IPS DF 4.7 (cell line): ENCODE measurements at regions not wholly inside any gene's neighbourhood (a gene's known extent, or its start where the extent isn't known, plus 50 kb on each side); places are given as distances from the start of the nearest gene placed in this dataset.
"Not testable (repeated sequence)": the region's sequence is repeated elsewhere in the genome, so short reads cannot be mapped to it uniquely, and the experiment has no call there.

Experiments used
- DNase-seq: peaks from one replicate; pipeline ENCODE4 v3.0.0-alpha.2; 2013; ENCODE audit warnings: low spot score; ENCODE audit errors: extremely low read depth

DNA sequence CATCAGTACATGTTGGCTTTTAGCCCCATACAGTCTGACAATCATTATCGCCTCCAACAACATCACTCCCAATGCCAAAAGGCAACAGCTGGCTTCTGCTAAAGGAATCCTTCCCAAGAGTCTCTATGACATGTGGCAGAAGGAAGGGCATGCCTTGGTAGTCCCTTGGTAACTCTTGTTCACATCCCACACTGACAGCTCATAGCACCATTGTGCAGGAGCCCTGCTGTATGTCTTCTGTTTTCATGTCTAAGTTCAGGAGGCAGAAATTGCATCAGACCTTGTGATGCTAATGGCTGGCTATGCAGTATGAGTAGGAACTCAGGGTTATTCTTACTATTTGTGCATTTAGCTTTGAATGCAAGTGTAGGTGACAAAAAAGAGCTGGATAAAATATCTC is 392.1 kb downstream of the PTH2R start:
- no peak for DNase-seq

DNA sequence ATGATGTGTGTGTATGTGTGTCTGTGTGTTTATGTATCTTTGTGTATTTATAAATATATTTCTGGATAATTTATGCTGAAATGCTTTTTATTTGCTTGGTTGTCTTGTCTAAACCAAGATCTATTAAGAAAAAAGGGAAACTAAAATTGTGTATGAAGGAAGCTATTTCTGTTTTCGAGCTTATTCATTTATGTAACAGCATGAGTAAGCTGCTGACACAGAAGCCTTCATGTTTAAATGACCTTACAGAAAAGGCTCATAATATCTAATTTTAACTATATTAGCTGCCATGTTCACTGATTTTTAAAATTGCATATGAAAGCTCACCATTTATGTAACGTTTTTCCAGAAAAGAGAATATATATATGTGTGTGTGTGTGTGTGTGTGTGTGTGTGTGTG is 392.8 kb downstream of the PTH2R start:
- no peak for DNase-seq

DNA sequence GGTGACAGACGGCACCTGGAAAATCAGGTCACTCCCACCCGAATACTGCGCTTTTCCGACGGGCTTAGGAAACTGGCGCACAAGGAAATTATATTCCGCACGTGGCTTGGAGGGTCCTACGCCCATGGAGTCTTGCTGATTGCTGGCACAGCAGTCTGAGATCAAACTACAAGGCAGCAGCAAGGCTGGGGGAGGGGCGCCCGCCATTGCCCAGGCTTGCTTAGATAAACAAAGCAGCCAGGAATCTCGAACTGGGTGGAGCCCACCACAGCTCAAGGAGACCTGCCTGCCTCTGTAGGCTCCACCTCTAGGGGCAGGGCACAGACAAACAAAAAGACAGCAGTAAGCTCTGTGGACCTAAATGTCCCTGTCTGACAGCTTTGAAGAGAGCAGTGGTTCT is 394.3 kb downstream of the PTH2R start:
- not testable (repeated sequence) for DNase-seq

DNA sequence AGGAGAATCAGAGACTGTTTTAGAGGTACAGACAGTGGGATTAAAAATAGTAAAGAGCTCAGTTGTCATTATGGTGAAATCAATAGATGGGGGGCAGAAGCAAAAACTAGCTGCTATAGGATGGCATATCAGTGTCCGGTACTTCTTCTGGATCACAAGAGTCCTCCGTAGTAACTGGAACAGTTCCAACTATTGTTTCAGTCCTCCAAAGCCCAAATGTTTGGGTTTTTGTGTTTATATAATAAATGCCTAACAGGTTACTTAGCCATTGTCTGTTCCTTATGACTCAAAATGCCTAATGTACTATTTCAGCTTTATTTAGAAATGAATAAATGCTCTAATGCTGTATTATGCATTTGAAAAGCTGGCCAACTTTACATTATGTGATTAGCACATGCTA is 401.2 kb downstream of the PTH2R start:
- DNase-seq, result no peak

DNA sequence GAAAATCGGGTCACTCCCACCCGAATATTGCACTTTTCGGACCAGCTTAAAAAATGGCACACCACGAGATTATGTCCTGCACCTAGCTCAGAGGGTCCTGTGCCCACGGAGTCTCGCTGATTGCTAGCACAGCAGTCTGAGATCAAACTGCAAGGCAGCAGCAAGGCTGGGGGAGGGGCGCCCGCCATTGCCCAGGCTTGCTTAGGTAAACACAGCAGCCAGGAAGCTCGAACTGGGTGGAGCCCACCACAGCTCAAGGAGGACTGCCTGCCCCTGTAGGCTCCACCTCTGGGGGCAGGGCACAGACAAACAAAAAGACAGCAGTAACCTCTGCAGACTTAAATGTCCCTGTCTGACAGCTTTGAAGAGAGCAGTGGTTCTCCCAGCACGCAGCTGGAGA is 405.3 kb downstream of the PTH2R start:
- not testable (repeated sequence) for DNase-seq

DNA sequence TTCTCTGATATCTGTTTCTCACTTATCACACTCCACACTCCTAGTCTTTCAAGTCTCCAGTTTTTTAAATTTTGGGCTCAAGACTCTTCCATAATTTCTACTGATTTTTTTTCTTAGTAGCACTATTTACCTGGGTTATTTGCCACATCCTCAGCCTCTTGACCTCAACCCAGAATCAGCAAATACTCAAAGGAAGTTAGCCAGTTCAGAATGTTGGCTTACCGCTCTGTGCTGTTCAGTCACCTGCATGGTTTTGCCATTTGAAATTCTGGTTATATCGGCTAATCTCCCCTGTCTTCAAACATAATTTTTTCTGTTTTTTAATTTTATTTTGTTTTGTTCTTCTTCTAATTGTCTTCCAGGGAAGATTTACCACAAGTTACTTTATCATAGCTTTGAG is 412.6 kb downstream of the PTH2R start:
- no peak for DNase-seq

DNA sequence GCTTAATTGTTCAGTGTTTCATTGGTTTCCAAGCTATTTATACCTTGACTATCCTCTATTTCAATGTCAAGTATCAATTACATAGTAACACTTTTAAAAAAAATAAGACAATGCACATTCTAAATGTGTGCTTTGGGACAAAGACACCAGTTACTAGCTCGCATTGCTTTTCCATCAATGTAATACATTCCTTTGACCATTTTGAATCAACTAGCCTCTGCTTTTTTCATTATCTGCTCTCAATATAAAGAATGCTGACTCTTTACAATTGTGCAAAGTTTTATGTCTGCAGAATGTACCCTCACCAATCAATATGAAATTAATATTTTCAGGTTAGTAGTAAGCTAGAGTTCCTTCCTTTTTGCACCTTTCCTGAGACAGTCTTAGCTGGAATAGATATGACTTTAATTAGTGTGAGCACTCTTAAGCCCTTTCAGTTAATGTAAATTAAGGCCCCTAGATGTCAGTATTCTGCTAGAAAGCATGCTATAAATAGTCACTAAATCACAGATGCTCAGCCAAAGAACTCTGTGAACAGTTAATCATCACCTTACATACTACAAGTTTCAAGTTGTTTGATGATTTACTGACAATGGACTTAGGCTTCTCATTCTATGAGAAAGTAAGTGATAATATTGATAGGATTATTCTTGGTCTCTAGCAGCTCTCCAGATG is 413.6 kb downstream of the PTH2R start:
- no peak for DNase-seq

DNA sequence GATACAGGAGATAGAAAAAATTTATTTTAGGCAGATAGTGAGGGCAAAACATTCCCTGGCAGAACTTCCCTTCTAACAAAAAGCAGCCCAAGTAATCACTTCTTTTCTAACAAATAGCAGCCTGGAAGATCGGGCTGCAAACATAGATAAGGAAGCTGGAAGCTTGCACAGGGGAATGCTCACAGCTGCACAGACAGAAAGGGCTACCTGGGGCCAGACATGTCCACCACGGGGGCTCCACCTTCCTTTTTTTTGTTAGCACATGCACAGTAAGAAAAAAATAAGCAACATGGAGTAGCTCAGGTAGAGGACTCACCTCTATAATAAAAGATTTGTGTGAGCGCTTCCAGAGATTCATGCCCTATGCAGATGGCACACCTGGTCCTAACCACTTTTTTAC is 420.5 kb downstream of the PTH2R start:
- DNase-seq, result no peak

DNA sequence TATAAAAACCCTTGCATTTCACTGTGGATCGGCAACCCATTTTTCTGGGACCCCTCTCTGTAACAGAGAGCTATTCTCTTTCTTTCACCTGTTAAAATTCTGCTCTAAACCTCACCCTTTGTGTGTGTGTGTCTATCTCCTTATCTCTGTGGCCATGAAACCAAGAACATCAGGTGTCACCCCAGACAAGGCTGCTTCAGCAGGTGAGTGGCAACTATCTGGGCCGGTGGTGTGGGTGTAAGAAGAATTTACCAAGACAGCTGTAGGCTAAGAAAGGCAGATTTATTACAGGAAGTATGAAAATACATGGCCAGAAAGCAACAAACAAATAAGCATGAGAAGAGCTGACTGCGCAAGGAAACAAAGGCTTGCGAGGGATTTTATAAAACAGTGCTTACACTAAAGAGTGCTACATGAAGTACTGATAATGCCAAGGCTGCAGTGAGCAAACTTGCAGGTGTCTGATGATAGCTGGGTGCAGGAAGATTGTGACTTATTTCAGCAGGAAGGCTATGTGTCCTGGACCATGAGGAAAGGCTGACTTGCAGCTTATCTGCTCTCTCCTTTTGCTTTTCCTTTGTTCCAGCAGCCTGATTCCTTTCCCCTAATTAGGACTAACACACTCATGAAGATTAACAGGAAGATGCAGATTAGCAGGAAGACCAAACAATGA is 421.1 kb downstream of the PTH2R start:
- DNase-seq, result no peak

DNA sequence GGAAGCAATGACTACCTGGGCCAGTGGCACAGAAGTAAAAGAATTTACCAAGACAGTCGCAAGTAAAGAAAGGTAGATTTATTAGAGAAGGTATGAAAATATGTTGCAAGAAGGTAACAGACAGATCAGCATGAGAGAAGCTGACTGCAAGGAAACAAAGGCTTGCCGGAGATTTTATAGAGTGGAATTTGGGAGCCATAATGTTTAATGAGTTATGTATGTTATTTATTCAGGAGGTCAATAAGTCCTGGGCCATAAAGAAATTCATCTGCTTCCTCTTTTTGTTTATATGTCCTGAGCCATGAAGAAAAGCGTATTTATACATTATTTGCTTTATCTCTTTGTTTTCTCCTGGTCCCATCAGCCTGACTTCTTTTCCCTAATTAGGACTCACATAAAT is 423.6 kb downstream of the PTH2R start:
- DNase-seq, result no peak

DNA sequence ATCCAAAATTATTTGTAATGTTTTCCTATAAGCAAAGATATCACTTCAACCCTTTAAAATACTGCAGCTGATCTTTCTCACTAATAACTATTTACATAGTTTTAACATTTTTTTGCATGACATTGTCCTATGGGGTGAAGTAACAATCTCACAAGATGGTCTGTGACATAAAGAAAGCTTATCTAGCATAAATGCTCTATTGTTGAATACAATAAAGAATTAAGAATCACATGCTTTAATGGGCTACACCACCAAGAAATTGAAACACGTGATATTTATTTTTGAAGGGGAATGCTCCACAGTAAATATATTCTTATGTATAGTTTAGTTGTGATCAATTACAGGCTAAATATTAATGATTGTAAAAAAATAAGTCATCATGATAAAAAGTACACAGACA is 441.1 kb downstream of the PTH2R start:
- DNase-seq, result no peak

DNA sequence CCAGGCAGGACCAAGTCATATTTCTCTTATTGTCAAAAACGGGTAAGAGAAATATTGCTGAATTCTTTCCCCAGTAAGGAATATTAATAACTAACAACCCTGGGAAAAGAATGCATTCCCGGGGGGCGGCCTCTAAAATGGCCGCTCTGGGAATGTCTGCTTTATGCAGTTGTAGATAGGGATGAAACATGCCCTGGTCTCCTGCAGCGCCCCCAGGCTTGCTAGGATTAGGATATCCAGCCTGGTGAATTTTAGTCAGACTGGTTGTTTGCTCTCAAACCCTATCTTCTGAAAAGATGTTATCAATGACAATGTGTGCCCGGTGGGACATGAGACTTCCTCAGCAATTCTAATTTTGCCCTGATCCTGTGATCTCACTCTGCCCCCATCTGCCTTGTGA is 448.1 kb downstream of the PTH2R start:
- no peak for DNase-seq

DNA sequence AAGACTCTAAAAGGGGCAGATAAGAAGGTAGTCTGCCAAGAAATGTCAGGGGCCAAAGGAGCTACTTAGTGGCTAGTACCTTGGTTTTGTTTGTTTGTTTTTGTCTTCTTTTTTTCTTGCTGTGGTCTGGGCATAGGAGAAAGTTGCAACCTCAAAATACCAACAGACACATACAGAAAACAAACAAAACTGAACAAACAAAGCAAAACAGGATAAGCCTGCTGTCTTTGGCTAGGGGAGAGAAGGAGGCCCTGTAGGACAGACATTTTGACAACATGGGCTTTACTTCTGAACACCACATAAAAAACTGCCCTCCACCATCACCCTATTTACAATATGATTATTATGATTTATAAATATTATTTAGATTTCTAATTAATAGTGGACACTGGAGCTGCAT is 460.8 kb downstream of the PTH2R start:
- DNase-seq, result no peak

DNA sequence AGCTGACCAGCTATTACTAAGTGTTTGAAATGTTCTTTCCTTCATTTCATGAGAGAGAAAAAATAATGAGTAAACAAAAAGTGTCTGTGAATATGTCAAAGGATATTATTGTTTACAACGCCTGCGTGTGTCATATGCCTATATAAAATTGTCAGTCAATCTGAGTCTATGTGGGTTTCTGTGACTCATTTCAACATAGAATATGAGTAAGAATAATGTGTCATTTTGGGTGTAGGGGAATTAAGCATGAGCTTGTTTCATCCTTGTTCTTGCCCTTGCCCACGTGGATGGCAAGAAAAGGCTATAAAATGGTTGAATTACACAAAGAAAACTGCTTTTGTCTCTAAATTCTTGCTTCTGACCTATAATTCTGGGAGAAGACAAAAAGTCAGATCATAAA is 466.0 kb downstream of the PTH2R start:
- no peak for DNase-seq

DNA sequence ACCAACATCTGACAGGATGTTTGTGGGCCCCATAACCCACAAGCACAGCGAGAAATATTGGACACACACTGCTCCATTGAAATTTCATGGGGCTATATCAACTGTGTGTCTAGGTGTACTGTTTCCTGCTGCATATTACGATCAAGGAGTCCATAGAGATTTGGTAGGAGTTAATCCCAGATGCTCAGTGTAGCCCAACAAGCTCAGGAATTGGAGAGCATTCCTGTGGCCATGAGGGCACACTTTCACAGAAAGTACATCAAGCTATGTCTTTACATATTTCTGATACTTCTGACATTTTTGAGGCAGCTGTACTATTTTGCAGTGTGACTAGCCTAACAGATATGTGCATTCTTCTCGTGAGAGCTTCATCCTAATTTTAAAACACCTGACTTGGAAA is 473.1 kb downstream of the PTH2R start:
- DNase-seq, result no peak

DNA sequence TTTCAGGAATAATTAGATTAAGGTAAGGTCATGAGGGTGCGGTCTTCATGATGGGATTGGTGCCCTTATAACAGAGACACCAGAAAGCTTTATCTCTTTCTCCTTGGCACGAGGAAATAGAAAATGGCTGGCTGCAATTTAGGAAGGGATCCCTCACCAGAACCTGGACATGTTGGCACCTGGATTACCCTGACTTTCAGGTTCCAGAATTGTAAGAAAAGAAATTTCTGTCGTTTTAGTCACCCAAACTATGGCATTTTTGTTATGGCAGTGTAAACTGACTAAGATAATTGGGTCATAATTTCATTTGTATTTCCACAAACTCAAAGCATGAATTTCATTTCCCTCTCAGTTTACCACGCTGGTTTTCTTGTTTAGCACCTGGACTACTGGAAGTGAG is 473.6 kb downstream of the PTH2R start:
- DNase-seq, result no peak

DNA sequence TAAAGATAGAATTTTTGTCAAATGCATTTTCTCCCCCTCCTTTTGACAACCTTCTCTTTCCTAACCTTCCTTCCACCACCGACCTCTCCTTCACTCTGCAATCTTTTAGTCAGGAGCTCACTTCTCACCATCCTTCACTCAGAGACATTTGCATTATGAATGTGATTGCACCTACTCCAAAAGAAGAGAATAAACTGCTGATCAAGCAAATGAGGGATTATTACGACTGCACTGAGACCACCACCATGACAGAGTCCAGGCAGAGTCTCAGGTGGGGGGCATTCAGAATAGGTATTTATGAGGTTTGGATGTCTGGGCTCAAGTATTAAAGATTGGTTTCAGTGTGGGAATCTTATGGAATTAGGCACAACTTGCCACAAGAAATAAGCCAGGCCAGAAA is 483.9 kb downstream of the PTH2R start:
- no peak for DNase-seq

DNA sequence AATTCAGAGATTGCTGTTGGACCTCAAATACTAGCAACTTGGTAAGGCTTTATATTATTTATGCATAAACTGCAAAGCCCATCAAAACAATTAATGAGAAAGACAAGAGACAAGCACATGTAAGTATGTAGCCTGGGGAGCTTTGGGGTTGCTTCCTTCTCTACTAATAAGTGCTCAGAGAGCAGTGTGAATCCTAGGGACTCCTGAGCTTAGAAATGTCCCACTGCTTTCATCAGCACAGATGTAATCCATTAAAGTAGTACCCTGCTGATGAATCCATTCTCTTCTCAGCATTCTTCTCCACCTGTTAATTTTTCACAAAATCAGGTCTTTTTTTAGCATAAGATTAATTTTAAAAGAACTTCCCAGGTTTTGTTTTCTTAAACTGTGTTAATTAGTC is 485.6 kb downstream of the PTH2R start:
- DNase-seq, result no peak

DNA sequence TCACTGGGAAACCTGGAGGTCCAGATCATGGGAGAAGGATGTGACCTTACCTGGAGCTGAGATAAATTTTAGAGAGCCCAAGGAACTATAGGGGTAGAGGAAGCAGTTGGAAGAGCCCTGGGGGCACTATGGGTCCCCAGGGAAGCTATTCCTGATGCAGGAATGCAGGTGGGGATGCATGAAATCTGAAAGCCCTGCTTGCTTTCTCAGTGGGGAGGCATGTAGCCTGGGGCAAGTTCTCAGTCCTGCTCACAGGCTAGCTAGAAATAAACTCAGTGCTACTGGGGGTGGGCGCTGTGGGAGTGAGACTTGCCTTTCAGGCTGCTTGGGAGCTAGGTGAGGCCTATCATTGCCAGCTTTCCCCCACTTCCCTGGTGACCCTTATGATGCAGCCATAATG is 499.7 kb downstream of the PTH2R start:
- peak; percentile 38 for DNase-seq

DNA sequence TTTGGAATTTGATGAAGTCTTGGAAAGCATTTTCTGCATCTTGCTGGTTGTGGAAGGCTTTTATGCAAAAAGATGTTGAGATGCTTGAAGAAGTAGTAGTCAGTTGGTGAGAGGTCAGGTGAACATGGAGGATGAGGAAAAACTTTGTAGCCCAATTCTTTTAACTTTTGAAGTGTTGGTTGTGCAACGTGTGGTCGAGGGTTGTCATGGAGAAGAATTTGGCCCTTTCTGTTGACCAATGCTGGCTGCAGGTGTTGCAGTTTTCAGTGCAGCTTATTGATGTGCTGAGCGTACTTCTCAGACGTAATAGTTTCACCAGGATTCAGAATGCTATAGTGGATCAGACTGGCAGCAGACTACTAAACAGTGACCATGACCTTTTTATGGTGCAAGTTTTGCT is 508.4 kb upstream of the MAP2 start:
- DNase-seq, result no peak

DNA sequence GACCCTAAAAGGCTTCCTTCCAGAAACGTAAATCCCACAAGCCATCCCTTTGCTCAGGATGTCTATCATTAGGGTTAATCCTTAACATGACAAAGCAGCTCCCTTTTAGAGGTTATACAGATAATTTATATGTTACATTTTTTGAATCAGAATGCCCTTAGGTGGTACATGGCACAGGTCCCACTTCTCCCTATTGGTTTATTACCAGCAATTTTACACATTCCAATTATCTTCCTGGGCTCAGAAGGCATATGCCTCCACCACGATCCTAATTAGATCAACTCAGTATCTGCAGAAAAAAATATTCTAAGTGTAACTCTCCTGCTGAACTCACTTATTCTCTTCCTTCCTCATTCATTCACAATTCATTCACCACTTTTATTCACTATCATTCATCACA is 507.0 kb upstream of the MAP2 start:
- no peak for DNase-seq

DNA sequence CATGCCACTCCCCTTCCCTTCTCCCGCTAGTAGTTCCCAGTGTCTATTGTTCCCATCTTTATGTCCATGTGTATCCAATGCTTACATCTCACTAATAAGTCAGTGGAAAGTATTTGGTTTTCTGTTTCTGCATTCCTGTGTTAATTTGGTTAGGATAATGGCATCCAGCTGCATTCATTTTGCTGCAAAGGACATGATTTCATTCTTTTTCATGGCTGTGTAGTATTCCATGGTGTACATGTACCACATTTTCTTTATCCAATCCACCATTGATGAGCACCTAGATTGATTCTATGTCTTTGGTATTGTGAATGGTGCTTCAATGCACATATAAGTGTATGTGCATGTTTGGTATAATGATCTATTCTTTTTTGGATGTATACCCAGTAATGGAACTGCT is 502.5 kb upstream of the MAP2 start:
- not testable (repeated sequence) for DNase-seq

DNA sequence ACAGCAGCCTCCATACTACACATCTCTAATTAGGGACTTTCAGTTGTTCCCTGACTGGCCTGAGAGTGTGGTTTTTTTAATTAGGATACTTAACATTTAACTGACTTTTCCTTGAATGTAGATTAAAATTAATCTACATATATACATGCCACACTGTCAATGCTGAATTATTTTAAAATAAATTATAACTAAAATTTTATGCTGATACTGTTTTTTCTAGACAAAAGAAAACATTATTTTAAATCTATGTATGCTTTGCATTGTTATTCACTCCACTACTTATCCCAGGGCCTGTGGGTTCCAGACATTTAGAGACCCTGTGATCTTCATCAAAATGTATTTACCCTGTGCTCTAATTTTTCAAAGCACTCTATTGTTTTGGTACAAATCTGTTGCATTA is 496.0 kb upstream of the MAP2 start:
- DNase-seq, result no peak
